ENCODE measurements at regions not wholly inside any gene's neighbourhood (a gene's known extent, or its start where the extent isn't known, plus 50 kb on each side); places are given as distances from the start of the nearest gene placed in this dataset.

GRCh38 chr7:25789701-25790640, 362.0 kb upstream of the NFE2L3 start:
- no peak for DNase-seq

DNA sequence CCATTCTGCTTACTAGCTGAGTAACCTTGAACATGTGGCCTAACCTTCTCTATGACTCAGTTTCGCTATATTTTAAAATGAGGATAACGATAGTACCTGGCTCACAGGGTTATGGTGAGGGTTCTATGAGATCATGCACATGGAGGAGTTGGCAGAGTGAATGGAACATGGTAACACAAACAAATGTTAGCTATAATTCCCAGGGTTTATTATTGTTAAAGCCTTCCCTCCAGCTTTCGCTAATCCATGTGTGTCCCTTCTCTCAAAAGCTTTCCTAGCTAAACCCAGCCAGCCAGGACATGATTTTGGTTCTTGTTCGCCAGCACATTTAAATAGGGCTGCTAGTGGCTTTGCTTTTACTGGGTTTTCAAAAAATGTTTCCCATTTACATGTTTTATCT, 361.0 kb upstream of the NFE2L3 start:
- no peak for DNase-seq

DNA sequence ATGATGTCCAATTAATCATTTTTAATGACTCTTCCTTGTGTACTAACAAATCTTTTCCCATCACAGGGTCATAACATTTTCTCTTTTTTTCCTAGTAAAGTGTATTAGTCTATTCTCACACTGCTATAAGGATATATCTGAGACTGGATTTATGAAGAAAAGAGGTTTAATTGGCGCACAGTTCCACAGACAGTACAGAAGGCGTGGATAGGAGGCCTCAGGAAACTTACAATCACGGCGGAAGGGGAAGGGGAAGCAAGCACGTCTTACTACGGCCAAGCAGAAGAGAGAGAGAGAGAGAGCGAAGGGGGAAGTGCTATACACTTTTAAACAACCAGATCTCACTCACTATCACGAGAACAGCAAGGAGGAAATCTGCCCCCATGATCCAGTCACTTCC, 359.4 kb upstream of the NFE2L3 start:
- DNase-seq = no peak

- no peak for DNase-seq
Observed at GRCh38 chr7:25795824-25796235, 356.2 kb upstream of the NFE2L3 start.

- no peak for DNase-seq
Observed at GRCh38 chr7:25798344-25798743, 353.7 kb upstream of the NFE2L3 start.

- DNase-seq = no peak
Observed at GRCh38 chr7:25801214-25801613, 350.8 kb upstream of the NFE2L3 start.

- DNase-seq = no peak
Observed at GRCh38 chr7:25802057-25802456, 349.9 kb upstream of the NFE2L3 start.

DNA sequence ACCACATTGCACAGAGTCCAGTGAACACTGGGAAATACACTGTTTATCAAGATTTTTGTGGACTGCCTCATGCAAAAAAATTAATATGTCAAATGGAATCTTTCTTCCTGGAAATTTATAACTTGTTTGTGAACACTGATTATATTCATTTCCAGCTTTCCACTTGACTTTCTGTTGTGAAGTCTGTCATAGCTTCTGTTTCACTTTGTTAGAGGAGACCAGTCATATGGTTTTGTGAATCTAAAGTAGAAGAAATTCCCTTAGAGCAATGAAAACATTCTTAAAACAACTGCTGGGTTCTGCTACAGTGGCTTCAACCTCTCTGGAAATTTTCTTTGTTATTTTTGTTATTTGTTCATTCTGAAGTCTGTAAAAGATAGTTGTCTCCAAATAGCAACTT, 349.5 kb upstream of the NFE2L3 start:
- DNase-seq = no peak

DNA sequence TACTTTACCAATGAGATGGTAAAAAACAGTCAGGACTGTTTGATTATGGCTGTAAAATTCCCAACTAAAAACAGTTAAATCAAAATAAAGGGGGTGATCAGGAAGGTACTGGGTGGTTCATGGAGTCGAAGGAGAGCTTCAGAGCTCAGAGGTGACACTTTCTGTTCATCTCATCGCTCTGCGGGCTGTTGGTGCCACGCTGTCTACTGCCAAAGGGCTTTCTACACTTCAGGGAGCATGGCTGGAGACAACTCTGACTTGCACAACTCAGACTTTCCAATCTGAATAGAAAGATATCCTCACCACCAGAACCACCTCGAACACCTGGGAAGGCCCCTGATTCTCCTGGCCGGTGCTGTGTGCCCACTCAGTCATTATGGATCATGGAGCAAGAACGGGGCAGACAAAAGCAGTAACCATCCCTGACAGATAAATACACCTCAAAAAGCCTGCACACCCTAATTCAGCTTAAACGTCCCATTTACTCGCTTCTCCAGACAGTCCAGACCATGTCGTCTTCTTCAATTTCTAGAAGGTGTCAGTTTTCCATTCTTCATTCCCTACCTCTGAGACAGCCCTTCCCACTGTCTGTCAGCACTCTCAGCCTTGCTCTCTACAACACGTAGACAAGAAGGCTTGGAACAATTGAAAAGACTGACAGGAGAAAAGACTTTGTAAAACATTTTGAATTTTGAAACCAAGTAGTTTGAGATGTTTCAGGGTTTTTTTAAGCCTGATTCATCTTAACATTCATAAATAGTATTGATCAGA, 348.7 kb upstream of the NFE2L3 start:
- DNase-seq = no peak

- no peak for DNase-seq
Observed at GRCh38 chr7:25804154-25804553, 347.8 kb upstream of the NFE2L3 start.

- DNase-seq = no peak
Observed at GRCh38 chr7:25805027-25805687, 346.8 kb upstream of the NFE2L3 start.

GRCh38 chr7:25807086-25807611, 344.8 kb upstream of the NFE2L3 start:
- no peak for DNase-seq

GRCh38 chr7:25809441-25809840, 342.6 kb upstream of the NFE2L3 start:
- no peak for DNase-seq

DNA sequence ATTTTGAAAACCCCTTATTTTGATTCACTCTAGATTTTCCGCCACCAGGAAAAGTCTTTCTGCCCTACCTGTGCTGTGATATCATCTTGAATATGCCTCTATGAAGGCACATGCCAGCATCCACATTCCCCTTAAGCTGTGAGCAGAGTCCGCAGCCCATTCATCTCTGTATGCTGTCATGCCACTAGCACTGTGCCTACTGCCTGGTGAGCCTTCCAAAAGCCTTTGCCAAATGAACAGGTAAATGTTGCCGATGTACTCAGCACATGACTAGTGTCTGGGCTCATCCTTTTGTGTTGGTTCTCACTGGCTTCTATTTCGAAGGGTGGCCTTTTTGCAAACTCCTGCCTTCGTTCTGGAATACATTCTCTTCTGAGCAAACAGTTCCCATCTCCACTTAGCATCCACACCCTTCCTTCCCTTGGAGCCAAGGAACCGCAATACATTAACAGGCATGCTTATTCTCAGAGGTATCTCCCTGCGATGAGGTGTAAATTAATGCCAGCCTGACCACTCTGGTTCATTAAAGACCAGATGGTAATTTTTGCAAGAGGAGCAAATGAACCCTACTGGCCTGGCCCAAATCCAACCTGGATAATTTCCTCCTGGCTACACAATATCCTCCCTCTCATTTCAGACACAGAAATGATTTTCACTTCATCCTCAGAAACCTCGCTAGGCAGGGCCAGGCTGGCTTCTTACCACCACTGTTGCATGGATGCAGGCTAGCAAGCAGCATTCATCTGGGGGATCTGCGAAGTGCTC, 339.7 kb upstream of the NFE2L3 start:
- no peak for DNase-seq

DNA sequence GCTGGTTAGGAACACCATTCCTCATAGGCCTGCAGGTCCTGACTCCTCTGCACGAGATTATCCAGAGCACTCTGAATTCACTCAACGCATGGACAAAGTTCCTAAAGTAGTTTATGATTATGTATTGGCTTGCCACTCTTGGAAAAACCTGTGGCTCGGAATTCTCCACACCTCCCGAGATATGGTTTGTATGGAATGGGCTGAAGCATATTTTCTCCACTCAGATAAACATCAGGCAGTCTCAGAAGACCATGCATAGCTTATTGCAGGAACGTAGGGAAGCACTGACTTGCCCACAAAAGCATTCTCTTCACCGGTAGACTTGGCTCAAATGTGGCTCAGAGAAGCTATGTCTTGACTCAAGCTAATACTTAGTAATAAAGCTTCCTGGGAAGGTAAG, 338.6 kb upstream of the NFE2L3 start:
- no peak for DNase-seq

- DNase-seq = no peak
Observed at GRCh38 chr7:25815711-25816110, 336.3 kb upstream of the NFE2L3 start.

GRCh38 chr7:25820432-25821040, 331.5 kb upstream of the NFE2L3 start:
- DNase-seq = no peak

- no peak for DNase-seq
Observed at GRCh38 chr7:25821225-25821624, 330.8 kb upstream of the NFE2L3 start.

GRCh38 chr7:25822823-25823222, 329.2 kb upstream of the NFE2L3 start:
- no peak for DNase-seq

DNA sequence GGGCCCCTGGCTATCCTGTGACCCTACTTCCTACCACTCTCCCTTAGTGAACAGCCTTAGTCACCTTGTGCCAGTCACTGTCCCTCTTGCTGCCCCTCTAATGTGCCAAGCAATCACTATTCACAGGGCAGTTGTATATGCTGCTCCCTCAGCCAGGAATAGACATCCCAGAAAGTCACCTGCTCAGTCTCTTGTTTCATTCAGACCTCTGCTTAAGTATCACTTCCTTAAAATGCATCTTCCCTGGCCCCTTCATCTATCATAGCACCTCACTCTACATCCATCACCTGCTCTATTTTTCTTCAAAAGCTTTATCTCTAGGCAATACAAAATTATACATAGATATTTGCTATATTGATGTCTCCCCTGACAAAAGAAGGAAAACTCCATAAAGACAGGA, 328.4 kb upstream of the NFE2L3 start:
- no peak for DNase-seq

GRCh38 chr7:25828468-25828867, 323.5 kb upstream of the NFE2L3 start:
- DNase-seq = no peak

DNA sequence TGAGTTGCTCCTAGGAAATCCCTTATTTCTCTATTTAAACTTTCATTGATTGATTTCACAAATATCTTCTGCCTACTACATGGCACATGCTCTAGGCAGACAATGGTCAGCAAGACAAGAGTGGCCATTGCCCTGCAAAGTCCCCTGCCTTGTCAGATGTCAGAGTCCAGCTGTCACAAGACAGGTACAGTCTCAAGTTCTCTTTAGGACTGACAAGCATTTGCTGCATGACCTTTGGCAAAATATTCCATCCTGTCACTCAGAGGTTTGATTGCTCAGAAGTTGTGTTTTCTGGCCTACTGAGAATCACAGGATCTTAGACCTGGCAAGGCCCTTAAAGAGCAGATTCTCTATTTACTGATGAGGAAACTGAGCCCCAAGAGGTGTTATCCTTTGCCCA, 322.3 kb upstream of the NFE2L3 start:
- DNase-seq = no peak

Data from stimulated activated naive CD4-positive, alpha-beta T cell (primary cell).